IPS-NIHi11 (cell line): ENCODE measurements at regions not wholly inside any gene's neighbourhood (a gene's known extent, or its start where the extent isn't known, plus 50 kb on each side); places are given as distances from the start of the nearest gene placed in this dataset.
"Not testable (repeated sequence)": the region's sequence is repeated elsewhere in the genome, so short reads cannot be mapped to it uniquely, and the experiment has no call there.

Source experiments
- DNase-seq: peaks from one replicate; pipeline ENCODE4 v3.0.0; 2012; ENCODE audit warnings: mixed read lengths, low spot score

GRCh38 chr7:42685911-42686310, 226.0 kb downstream of the C7orf25 start:
- DNase-seq, result no peak

- no peak for DNase-seq
Observed at GRCh38 chr7:42677751-42678699, 233.8 kb downstream of the C7orf25 start.

- DNase-seq, result no peak
Observed at GRCh38 chr7:42674541-42674940, 237.3 kb downstream of the C7orf25 start.

GRCh38 chr7:42673951-42674350, 237.9 kb downstream of the C7orf25 start:
- DNase-seq, result no peak

GRCh38 chr7:42672339-42672999, 239.4 kb downstream of the C7orf25 start:
- no peak for DNase-seq

GRCh38 chr7:42671627-42672026, 240.2 kb downstream of the C7orf25 start:
- DNase-seq, result no peak

GRCh38 chr7:42666994-42667393, 244.9 kb downstream of the C7orf25 start:
- DNase-seq, result no peak

GRCh38 chr7:42662862-42663261, 249.0 kb downstream of the C7orf25 start:
- DNase-seq, result no peak

- no peak for DNase-seq
Observed at GRCh38 chr7:42661312-42661711, 250.6 kb downstream of the C7orf25 start.

- DNase-seq, result no peak
Observed at GRCh38 chr7:42650701-42651100, 261.2 kb downstream of the C7orf25 start.

- no peak for DNase-seq
Observed at GRCh38 chr7:42650171-42650570, 261.7 kb downstream of the C7orf25 start.

- DNase-seq, result no peak
Observed at GRCh38 chr7:42645906-42646305, 266.0 kb downstream of the C7orf25 start.

GRCh38 chr7:42642699-42643098, 269.2 kb downstream of the C7orf25 start:
- DNase-seq, result no peak

GRCh38 chr7:42639930-42640329, 271.9 kb downstream of the C7orf25 start:
- no peak for DNase-seq

- DNase-seq, result not testable (repeated sequence)
Observed at GRCh38 chr7:42636380-42636779, 275.5 kb downstream of the C7orf25 start.

- DNase-seq, result no peak
Observed at GRCh38 chr7:42628054-42628453, 283.8 kb downstream of the C7orf25 start.

- DNase-seq, result no peak
Observed at GRCh38 chr7:42627626-42628025, 284.2 kb downstream of the C7orf25 start.

- DNase-seq, result no peak
Observed at GRCh38 chr7:42627101-42627500, 284.8 kb downstream of the C7orf25 start.

- DNase-seq, result no peak
Observed at GRCh38 chr7:42625421-42625820, 286.4 kb downstream of the C7orf25 start.

- DNase-seq, result no peak
Observed at GRCh38 chr7:42624471-42624870, 287.4 kb downstream of the C7orf25 start.

- no peak for DNase-seq
Observed at GRCh38 chr7:42621543-42622219, 290.2 kb downstream of the C7orf25 start.

- DNase-seq, result no peak
Observed at GRCh38 chr7:42618651-42619360, 293.1 kb downstream of the C7orf25 start.
